Liver (tissue), 8 donors: ENCODE measurements at regions not wholly inside any gene's neighbourhood (a gene's known extent, or its start where the extent isn't known, plus 50 kb on each side); places are given as distances from the start of the nearest gene placed in this dataset.

Source experiments
- DNase-seq: peaks from one replicate; pipeline ENCODE4 v3.0.0-alpha.2; 2017; ENCODE audit warnings: low spot score
- H3K27ac ChIP-seq, 2 donors: one replicate each; pipeline ENCODE4 v1.7.0; 2013; ENCODE audit warnings: inconsistent platforms in 2 of 2, low read length in 2 of 2, control low read depth in 1 of 2, low read depth in 1 of 2, mild to moderate bottlenecking in 1 of 2
- H3K27me3 ChIP-seq, 4 donors: one replicate each; pipeline versions ENCODE4 v1.6.1 to v1.7.0; 2013; ENCODE audit warnings: low read length in 3 of 4, inconsistent platforms in 1 of 4, mild to moderate bottlenecking in 1 of 4, moderate library complexity in 1 of 4; ENCODE audit not compliant: control insufficient read depth in 4 of 4, insufficient read depth in 4 of 4
- H3K36me3 ChIP-seq, 4 donors: one replicate each; pipeline versions ENCODE4 v1.6.1 to v1.7.0; 2013; ENCODE audit warnings: low read length in 3 of 4, mild to moderate bottlenecking in 3 of 4, low read depth in 1 of 4, moderate library complexity in 1 of 4; ENCODE audit not compliant: control insufficient read depth in 4 of 4, insufficient read depth in 3 of 4
- H3K4me1 ChIP-seq, 4 donors: one replicate each; pipeline versions ENCODE4 v1.6.1 to v1.7.0; 2013; ENCODE audit warnings: low read length in 3 of 4, mild to moderate bottlenecking in 3 of 4, moderate library complexity in 1 of 4; ENCODE audit not compliant: control insufficient read depth in 4 of 4, insufficient read depth in 4 of 4
- H3K4me3 ChIP-seq, 3 donors: one replicate each; pipeline versions ENCODE4 v1.6.1 to v1.7.0; 2013; ENCODE audit warnings: low read length in 3 of 3, control low read depth in 1 of 3, low read depth in 1 of 3, mild to moderate bottlenecking in 1 of 3
- H3K9ac ChIP-seq, 2 donors: one replicate each; pipeline ENCODE4 v1.7.0; 2013; ENCODE audit warnings: low read length in 2 of 2, mild to moderate bottlenecking in 2 of 2, moderate library complexity in 2 of 2, control low read depth in 1 of 2, low read depth in 1 of 2
- H3K9me3 ChIP-seq, 4 donors: one replicate each; pipeline versions ENCODE4 v1.6.1 to v1.7.0; 2013; ENCODE audit warnings: low read length in 3 of 4; ENCODE audit not compliant: control insufficient read depth in 4 of 4
- ATF3 ChIP-seq: IDR thresholded peaks from 2 replicates; pipeline ENCODE4 v1.6.1; 2016; ENCODE audit warnings: antibody characterized with exemption
- CTCF ChIP-seq: fragments of 150-350 bp; IDR thresholded peaks from 2 replicates; pipeline ENCODE4 v1.5.1; 2017; ENCODE audit warnings: improper control_type of control experiment, low read depth, low read length; ENCODE audit not compliant: missing input control
- EGR1 ChIP-seq, 2 donors: IDR thresholded peaks; 2 replicates each; pipeline ENCODE4 v1.6.1; 2016 to 2018; ENCODE audit warnings: antibody characterized with exemption in 2 of 2, low read depth in 2 of 2
- FOXA1 ChIP-seq: IDR thresholded peaks from 2 replicates; pipeline ENCODE4 v1.6.1; 2016; ENCODE audit warnings: antibody characterized with exemption
- FOXA2 ChIP-seq: IDR thresholded peaks from 2 replicates; pipeline ENCODE4 v1.6.1; 2016; ENCODE audit warnings: antibody characterized with exemption
- GABPA ChIP-seq, 2 donors: IDR thresholded peaks in 1 of 2; conservative IDR thresholded peaks in 1 of 2; 2 replicates each; pipeline ENCODE4 v1.6.1; 2016; ENCODE audit warnings: antibody characterized with exemption in 2 of 2, mild to moderate bottlenecking in 1 of 2, moderate library complexity in 1 of 2
- HNF4A ChIP-seq, 2 donors: conservative IDR thresholded peaks; 2 replicates each; pipeline ENCODE4 v1.6.1; 2016; ENCODE audit warnings: antibody characterized with exemption in 2 of 2, mild to moderate bottlenecking in 2 of 2
- HNF4G ChIP-seq: IDR thresholded peaks from 2 replicates; pipeline ENCODE4 v1.6.1; 2016; ENCODE audit warnings: antibody characterized with exemption
- JUND ChIP-seq, 2 donors: IDR thresholded peaks; 2 replicates each; pipeline ENCODE4 v1.6.1; 2016; ENCODE audit warnings: antibody characterized with exemption in 2 of 2
- NR2F2 ChIP-seq: IDR thresholded peaks from 2 replicates; pipeline ENCODE4 v1.6.1; 2016; ENCODE audit warnings: antibody characterized with exemption
- RAD21 ChIP-seq, 2 donors: IDR thresholded peaks; 2 replicates each; pipeline ENCODE4 v1.6.1; 2016; ENCODE audit warnings: antibody characterized with exemption in 2 of 2, mild to moderate bottlenecking in 2 of 2
- RXRA ChIP-seq, 2 donors: IDR thresholded peaks; 2 replicates each; pipeline ENCODE4 v1.6.1; 2017 to 2018; ENCODE audit warnings: antibody characterized with exemption in 2 of 2, mild to moderate bottlenecking in 1 of 2
- SP1 ChIP-seq: IDR thresholded peaks from 2 replicates; pipeline ENCODE4 v1.6.1; 2018; ENCODE audit warnings: antibody characterized with exemption, mild to moderate bottlenecking
- TAF1 ChIP-seq: conservative IDR thresholded peaks from 2 replicates; pipeline ENCODE4 v1.6.1; 2016; ENCODE audit warnings: antibody characterized with exemption, mild to moderate bottlenecking
- YY1 ChIP-seq: IDR thresholded peaks from 2 replicates; pipeline ENCODE4 v1.6.1; 2016; ENCODE audit warnings: antibody characterized with exemption, mild to moderate bottlenecking
- WGBS: extraction: QIAGEN DNeasy Blood & Tissue Kit; methylation state at CpG from one replicate; pipeline ENCODE4 v1.1.7; 2013; 5-methylcytosine and 5-hydroxymethylcytosine counted together
- TF ChIP-seq, protein P1 (sequence below): IDR thresholded peaks from 2 replicates; pipeline ENCODE4 v1.6.1; 2016; ENCODE audit warnings: antibody characterized with exemption
- TF ChIP-seq, protein P2 (sequence below): IDR thresholded peaks from 2 replicates; pipeline ENCODE4 v1.6.1; 2016; ENCODE audit warnings: antibody characterized with exemption, mild to moderate bottlenecking
- TF ChIP-seq, protein P3 (sequence below): IDR thresholded peaks from 2 replicates; pipeline ENCODE4 v1.6.1; 2016; ENCODE audit warnings: antibody characterized with exemption
- donor health status: healthy.
- donor health status: healthy.
- donor health status: healthy.
- donor health status: healthy.
- donor health status: healthy.

GRCh38 chr3:194781617-194782016 lies 95.9 kb downstream of the FAM43A start:
- H3K27me3 ChIP-seq = no peaks in the 10 kb centered on the region
- no peak overlapping the region for H3K27ac ChIP-seq
- 84% methylated on average over 2 of the region's 2 CpGs for WGBS
- H3K36me3 ChIP-seq = no peaks in the 10 kb centered on the region
- DNase-seq = no peak
- H3K4me1 ChIP-seq = no peaks in the 10 kb centered on the region
- H3K4me3 ChIP-seq = no peak overlapping the region
- no peaks in the 10 kb centered on the region for H3K9me3 ChIP-seq
- no peak for TF ChIP-seq TAF1
- TF ChIP-seq FOXA2 = no peak
- no peak for TF ChIP-seq NR2F2
- no peak for TF ChIP-seq ATF3
- no peak for TF ChIP-seq YY1
- TF ChIP-seq, protein P1, sequence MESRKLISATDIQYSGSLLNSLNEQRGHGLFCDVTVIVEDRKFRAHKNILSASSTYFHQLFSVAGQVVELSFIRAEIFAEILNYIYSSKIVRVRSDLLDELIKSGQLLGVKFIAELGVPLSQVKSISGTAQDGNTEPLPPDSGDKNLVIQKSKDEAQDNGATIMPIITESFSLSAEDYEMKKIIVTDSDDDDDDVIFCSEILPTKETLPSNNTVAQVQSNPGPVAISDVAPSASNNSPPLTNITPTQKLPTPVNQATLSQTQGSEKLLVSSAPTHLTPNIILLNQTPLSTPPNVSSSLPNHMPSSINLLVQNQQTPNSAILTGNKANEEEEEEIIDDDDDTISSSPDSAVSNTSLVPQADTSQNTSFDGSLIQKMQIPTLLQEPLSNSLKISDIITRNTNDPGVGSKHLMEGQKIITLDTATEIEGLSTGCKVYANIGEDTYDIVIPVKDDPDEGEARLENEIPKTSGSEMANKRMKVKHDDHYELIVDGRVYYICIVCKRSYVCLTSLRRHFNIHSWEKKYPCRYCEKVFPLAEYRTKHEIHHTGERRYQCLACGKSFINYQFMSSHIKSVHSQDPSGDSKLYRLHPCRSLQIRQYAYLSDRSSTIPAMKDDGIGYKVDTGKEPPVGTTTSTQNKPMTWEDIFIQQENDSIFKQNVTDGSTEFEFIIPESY = no peak
- TF ChIP-seq, protein P2, sequence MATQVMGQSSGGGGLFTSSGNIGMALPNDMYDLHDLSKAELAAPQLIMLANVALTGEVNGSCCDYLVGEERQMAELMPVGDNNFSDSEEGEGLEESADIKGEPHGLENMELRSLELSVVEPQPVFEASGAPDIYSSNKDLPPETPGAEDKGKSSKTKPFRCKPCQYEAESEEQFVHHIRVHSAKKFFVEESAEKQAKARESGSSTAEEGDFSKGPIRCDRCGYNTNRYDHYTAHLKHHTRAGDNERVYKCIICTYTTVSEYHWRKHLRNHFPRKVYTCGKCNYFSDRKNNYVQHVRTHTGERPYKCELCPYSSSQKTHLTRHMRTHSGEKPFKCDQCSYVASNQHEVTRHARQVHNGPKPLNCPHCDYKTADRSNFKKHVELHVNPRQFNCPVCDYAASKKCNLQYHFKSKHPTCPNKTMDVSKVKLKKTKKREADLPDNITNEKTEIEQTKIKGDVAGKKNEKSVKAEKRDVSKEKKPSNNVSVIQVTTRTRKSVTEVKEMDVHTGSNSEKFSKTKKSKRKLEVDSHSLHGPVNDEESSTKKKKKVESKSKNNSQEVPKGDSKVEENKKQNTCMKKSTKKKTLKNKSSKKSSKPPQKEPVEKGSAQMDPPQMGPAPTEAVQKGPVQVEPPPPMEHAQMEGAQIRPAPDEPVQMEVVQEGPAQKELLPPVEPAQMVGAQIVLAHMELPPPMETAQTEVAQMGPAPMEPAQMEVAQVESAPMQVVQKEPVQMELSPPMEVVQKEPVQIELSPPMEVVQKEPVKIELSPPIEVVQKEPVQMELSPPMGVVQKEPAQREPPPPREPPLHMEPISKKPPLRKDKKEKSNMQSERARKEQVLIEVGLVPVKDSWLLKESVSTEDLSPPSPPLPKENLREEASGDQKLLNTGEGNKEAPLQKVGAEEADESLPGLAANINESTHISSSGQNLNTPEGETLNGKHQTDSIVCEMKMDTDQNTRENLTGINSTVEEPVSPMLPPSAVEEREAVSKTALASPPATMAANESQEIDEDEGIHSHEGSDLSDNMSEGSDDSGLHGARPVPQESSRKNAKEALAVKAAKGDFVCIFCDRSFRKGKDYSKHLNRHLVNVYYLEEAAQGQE = no peak
- no peak for TF ChIP-seq EGR1 (IDR thresholded peaks at IDR 0.05; ENCODE audit: low read depth in 2 of 2)
- no peak for TF ChIP-seq CTCF
- TF ChIP-seq RAD21 (IDR thresholded peaks at IDR 0.05) = no peak
- TF ChIP-seq FOXA1 = no peak
- TF ChIP-seq JUND (IDR thresholded peaks at IDR 0.05) = no peak
- no peak for TF ChIP-seq HNF4G
- TF ChIP-seq, protein P3, sequence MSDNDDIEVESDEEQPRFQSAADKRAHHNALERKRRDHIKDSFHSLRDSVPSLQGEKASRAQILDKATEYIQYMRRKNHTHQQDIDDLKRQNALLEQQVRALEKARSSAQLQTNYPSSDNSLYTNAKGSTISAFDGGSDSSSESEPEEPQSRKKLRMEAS = no peak
- TF ChIP-seq HNF4A (conservative IDR thresholded peaks at IDR 0.05) = no peak
- TF ChIP-seq GABPA (IDR thresholded peaks at IDR 0.05 in 1 of 2, conservative IDR thresholded peaks at IDR 0.05 in 1 of 2) = no peak
- TF ChIP-seq SP1 = no peak
- no peak for TF ChIP-seq RXRA (IDR thresholded peaks at IDR 0.05)
- H3K9ac ChIP-seq = no peak overlapping the region
